ENCODE measurements at regions not wholly inside any gene's neighbourhood (a gene's known extent, or its start where the extent isn't known, plus 50 kb on each side); places are given as distances from the start of the nearest gene placed in this dataset.
"Not testable (repeated sequence)": the region's sequence is repeated elsewhere in the genome, so short reads cannot be mapped to it uniquely, and the experiment has no call there.

- DNase-seq, result no peak
Observed at GRCh38 chr3:10667901-10668476, 148.0 kb upstream of the SLC6A11 start.

GRCh38 chr3:10669490-10670048 lies 146.5 kb upstream of the SLC6A11 start:
- no peak for DNase-seq

- no peak for DNase-seq
Observed at GRCh38 chr3:10672422-10672821, 143.6 kb upstream of the SLC6A11 start.

GRCh38 chr3:10674578-10674977 lies 141.4 kb upstream of the SLC6A11 start:
- no peak for DNase-seq

GRCh38 chr3:10676905-10677304 lies 139.1 kb upstream of the SLC6A11 start:
- DNase-seq, result no peak

- DNase-seq, result no peak
Observed at GRCh38 chr3:10678796-10679376, 137.1 kb upstream of the SLC6A11 start.

- no peak for DNase-seq
Observed at GRCh38 chr3:10680796-10681195, 135.2 kb upstream of the SLC6A11 start.

GRCh38 chr3:10682692-10683091 lies 133.3 kb upstream of the SLC6A11 start:
- no peak for DNase-seq

GRCh38 chr3:10683106-10683505 lies 132.9 kb upstream of the SLC6A11 start:
- no peak for DNase-seq

- DNase-seq, result no peak
Observed at GRCh38 chr3:10688126-10688525, 127.9 kb upstream of the SLC6A11 start.

GRCh38 chr3:10688548-10689172 lies 127.4 kb upstream of the SLC6A11 start:
- no peak for DNase-seq

GRCh38 chr3:10692039-10692622 lies 123.9 kb upstream of the SLC6A11 start:
- no peak for DNase-seq

GRCh38 chr3:10693457-10693856 lies 122.6 kb upstream of the SLC6A11 start:
- no peak for DNase-seq

GRCh38 chr3:10694179-10694578 lies 121.8 kb upstream of the SLC6A11 start:
- no peak for DNase-seq

GRCh38 chr3:10695186-10695585 lies 120.8 kb upstream of the SLC6A11 start:
- DNase-seq, result not testable (repeated sequence)

- DNase-seq, result no peak
Observed at GRCh38 chr3:10695595-10696285, 120.3 kb upstream of the SLC6A11 start.

GRCh38 chr3:10697918-10698317 lies 118.1 kb upstream of the SLC6A11 start:
- no peak for DNase-seq

- DNase-seq, result no peak
Observed at GRCh38 chr3:10700821-10701220, 115.2 kb upstream of the SLC6A11 start.

GRCh38 chr3:10702961-10703740 lies 112.9 kb upstream of the SLC6A11 start:
- no peak for DNase-seq

- DNase-seq, result no peak
Observed at GRCh38 chr3:10703875-10704274, 112.2 kb upstream of the SLC6A11 start.

- DNase-seq, result no peak
Observed at GRCh38 chr3:10706156-10706739, 109.8 kb upstream of the SLC6A11 start.

GRCh38 chr3:10706740-10707399 lies 109.2 kb upstream of the SLC6A11 start:
- DNase-seq, result no peak
